Adrenal gland (tissue), 9 donors: ENCODE measurements at regions not wholly inside any gene's neighbourhood (a gene's known extent, or its start where the extent isn't known, plus 50 kb on each side); places are given as distances from the start of the nearest gene placed in this dataset.

Source experiments
- DNase-seq, 7 donors: peaks; one replicate each; pipeline ENCODE4 v3.0.0-alpha.2; 2019 to 2020
- H3K27ac ChIP-seq, 5 donors: fragments of 200-600 bp; sonication (generic) in 4 of 5; 1 replicate in 3 of 5; 2 replicates in 2 of 5; pipeline versions ENCODE4 v1.5.1 to v1.8.0; 2016 to 2020; ENCODE audit warnings: mild to moderate bottlenecking in 1 of 5
- H3K27me3 ChIP-seq: fragments of 200-600 bp; 2 replicates; pipeline ENCODE4 v1.8.0; 2021
- H3K36me3 ChIP-seq, 2 donors: fragments of 200-600 bp; replicated peaks in 1 of 2; 1 replicate in 1 of 2; 2 replicates in 1 of 2; pipeline versions ENCODE4 v1.5.1 to v1.8.0; 2018 to 2022
- H3K4me1 ChIP-seq, 2 donors: fragments of 200-600 bp; replicated peaks in 1 of 2; 1 replicate in 1 of 2; 2 replicates in 1 of 2; pipeline versions ENCODE4 v1.5.1 to v1.8.0; 2018 to 2021
- H3K4me3 ChIP-seq, 4 donors: fragments of 200-600 bp; sonication (generic) in 3 of 4; one replicate each; pipeline ENCODE4 v1.5.1; 2016 to 2018
- H3K9me3 ChIP-seq, 3 donors: fragments of 200-600 bp; sonication (generic) in 1 of 3; replicated peaks in 1 of 3; 1 replicate in 2 of 3; 2 replicates in 1 of 3; pipeline versions ENCODE4 v1.5.1 to v1.8.0; 2016 to 2021
- POLR2A ChIP-seq, 2 donors: fragments of 450-650 bp; IDR thresholded peaks; one replicate each; pipeline ENCODE4 v1.6.1; 2017; ENCODE audit warnings: antibody characterized with exemption in 2 of 2, mild to moderate bottlenecking in 2 of 2, moderate library complexity in 1 of 2
- WGBS, 4 donors: extraction: QIAGEN DNeasy Blood & Tissue Kit in 2 of 4; methylation state at CpG; one replicate each; pipeline versions ENCODE4 v1.1.5 to v1.1.7; 2013 to 2017; 5-methylcytosine and 5-hydroxymethylcytosine counted together
- intact Hi-C, 2 donors: fragments of 100-400 bp; cut with DNase I; formaldehyde crosslinking; loops; one replicate each; pipeline versions ENCODE4 v1.14.1 to v1.15.0; 2022 to 2023
- TF ChIP-seq, protein P1 (sequence below), 6 experiments: fragments of 450-650 bp in 4 of 6; fragments of 200-600 bp in 2 of 6; sonication (generic) in 1 of 6; IDR thresholded peaks; 1 replicate in 5 of 6; 2 replicates in 1 of 6; pipeline versions ENCODE4 v1.5.1 to v1.8.0; 2016 to 2021; ENCODE audit warnings: antibody characterized with exemption in 6 of 6, mild to moderate bottlenecking in 2 of 6, moderate library complexity in 1 of 6
- donor health status: healthy with polysubstance abuse.
- donor health status: Bipolar disorder and iron deficiency.
- donor health status: DM: yes; HTN: yes; CAD: no.
- donor health status: DM: no; HTN: no; CAD: no.
- donor health status: DM: no; HTN: no; CAD: no.

DNA sequence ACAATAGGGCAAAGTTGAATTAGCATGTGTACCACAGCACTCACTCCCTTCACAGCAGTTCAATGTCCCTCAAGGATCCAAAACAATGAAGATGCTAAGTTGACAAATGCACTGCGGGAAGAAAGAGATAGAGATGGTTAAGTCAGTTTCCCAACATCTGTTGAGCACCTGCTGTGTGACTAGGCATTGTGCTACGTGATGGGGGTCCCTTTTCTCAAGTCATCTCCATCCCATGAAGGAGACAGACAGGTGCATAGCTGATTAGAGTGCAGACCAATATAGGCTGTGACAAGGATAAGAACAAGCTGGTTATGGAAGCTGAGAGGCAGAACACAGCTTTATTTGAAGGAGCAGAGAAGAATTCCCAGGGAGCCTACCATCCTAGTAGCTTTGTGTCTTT lies 114.2 kb downstream of the HAPSTR1 start:
- Histone ChIP-seq H3K4me3 (no peak overlapping the region), H3K36me3 (no peaks in the 10 kb centered on the region), H3K4me1 (no peaks in the 10 kb centered on the region), H3K27ac (no peak overlapping the region), H3K9me3 (no peaks in the 10 kb centered on the region), H3K27me3 (no peaks in the 10 kb centered on the region)
- TF ChIP-seq, protein P1, sequence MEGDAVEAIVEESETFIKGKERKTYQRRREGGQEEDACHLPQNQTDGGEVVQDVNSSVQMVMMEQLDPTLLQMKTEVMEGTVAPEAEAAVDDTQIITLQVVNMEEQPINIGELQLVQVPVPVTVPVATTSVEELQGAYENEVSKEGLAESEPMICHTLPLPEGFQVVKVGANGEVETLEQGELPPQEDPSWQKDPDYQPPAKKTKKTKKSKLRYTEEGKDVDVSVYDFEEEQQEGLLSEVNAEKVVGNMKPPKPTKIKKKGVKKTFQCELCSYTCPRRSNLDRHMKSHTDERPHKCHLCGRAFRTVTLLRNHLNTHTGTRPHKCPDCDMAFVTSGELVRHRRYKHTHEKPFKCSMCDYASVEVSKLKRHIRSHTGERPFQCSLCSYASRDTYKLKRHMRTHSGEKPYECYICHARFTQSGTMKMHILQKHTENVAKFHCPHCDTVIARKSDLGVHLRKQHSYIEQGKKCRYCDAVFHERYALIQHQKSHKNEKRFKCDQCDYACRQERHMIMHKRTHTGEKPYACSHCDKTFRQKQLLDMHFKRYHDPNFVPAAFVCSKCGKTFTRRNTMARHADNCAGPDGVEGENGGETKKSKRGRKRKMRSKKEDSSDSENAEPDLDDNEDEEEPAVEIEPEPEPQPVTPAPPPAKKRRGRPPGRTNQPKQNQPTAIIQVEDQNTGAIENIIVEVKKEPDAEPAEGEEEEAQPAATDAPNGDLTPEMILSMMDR (IDR thresholded peaks at IDR 0.05) = no peak
- TF ChIP-seq POLR2A (IDR thresholded peaks at IDR 0.05) = no peak
- intact Hi-C loops = no loop called here
- DNase-seq = no peak
- WGBS, 4 donors = 60 to 75% (median 67%) methylated on average over 2 of the region's 2 CpGs

DNA sequence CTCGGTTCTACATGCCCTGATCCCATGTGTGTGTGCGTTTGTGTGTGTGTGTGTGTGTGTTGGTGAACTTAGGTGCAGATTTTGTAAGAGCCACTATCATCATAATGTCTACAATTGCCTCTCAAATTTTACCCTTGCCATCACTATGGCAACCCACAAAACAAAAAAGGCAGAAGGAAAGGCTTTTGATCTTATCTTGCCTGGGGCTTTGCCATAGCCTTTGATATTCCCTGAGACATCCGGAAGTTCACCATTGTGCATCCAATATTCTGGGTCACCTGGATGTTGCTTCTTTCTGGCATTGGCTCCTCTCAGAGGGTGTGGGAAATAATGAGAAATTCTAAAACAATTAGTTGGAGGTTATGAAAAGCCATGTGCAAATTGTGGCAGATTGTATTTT lies 114.7 kb downstream of the HAPSTR1 start:
- H3K36me3 ChIP-seq = no peaks in the 10 kb centered on the region
- H3K4me1 ChIP-seq = no peaks in the 10 kb centered on the region
- H3K9me3 ChIP-seq = no peaks in the 10 kb centered on the region
- DNase-seq = no peak
- no peak overlapping the region for H3K27ac ChIP-seq
- TF ChIP-seq POLR2A (IDR thresholded peaks at IDR 0.05) = no peak
- TF ChIP-seq, protein P1 (IDR thresholded peaks at IDR 0.05) = no peak
- 44 to 70% (median 54%) methylated on average over 3 of the region's 3 CpGs for WGBS, 4 donors
- H3K4me3 ChIP-seq = no peak overlapping the region
- intact Hi-C loops = no loop called here
- no peaks in the 10 kb centered on the region for H3K27me3 ChIP-seq

DNA sequence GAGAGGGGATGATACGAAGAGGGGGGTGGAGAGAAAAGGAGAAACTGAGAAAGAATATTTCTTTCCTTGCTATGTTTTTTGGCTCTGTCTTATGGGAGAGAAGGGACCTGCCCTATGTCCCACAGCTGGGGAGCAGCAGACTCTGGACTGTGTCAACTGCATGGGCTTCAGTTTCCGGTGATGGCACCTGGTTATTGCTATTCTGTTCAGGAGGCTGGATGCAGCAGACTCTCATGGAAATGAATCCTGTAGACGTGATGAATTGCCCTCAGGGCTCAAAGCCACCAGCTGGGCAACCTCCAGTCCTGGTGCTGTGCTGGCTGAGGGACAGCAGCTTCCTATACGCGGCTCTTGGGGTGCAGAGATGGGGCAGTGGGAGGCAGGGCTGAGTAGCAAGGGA lies 121.2 kb downstream of the HAPSTR1 start:
- WGBS, 4 donors = 52 to 70% (median 57%) methylated on average over 2 to 5 of the region's 5 CpGs

DNA sequence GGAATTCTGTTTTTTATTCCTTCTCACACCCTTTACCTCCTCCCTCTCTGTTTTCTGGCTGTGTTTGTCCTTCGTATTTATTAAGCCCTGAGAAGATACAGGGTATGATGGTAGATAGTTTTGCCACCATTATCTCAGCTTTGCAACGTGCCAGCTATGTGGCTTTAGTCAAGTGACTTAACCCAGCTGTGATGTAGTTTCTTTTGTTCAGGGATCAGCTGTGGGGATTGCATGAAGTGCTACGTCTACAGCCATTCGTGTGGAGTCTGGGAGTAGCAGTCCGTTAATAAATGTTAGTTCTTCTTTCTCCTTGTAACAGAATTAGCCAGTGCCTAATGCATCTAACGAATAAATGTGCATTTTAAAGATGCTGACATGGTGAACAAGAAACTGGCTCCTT lies 128.4 kb downstream of the HAPSTR1 start:
- 29 to 35% (median 33%) methylated on average over 6 of the region's 6 CpGs for WGBS, 4 donors
- no peaks in the 10 kb centered on the region for H3K36me3 ChIP-seq

More for the DNA sequence above, 121.2 kb downstream of the HAPSTR1 start:
- Histone ChIP-seq H3K36me3 (no peaks in the 10 kb centered on the region), H3K4me3 (no peak overlapping the region), H3K27ac (no peak overlapping the region), H3K4me1 (no peaks in the 10 kb centered on the region), H3K9me3 (no peaks in the 10 kb centered on the region), H3K27me3 (no peaks in the 10 kb centered on the region)
- intact Hi-C loops = no loop called here
- peak in 1 of 7 donors; percentile 52 for DNase-seq
- TF ChIP-seq POLR2A (IDR thresholded peaks at IDR 0.05) = no peak
- TF ChIP-seq, protein P1 (IDR thresholded peaks at IDR 0.05) = no peak

More for the DNA sequence above, 128.4 kb downstream of the HAPSTR1 start:
- TF ChIP-seq, protein P1 (IDR thresholded peaks at IDR 0.05) = no peak
- no peak for TF ChIP-seq POLR2A (IDR thresholded peaks at IDR 0.05)
- no peaks in the 10 kb centered on the region for H3K9me3 ChIP-seq
- no peaks in the 10 kb centered on the region for H3K4me1 ChIP-seq
- H3K27ac ChIP-seq = no peak overlapping the region
- no peak for DNase-seq
- intact Hi-C loops = no loop called here
- no peaks in the 10 kb centered on the region for H3K27me3 ChIP-seq
- no peak overlapping the region for H3K4me3 ChIP-seq
